ENCODE measurements at regions not wholly inside any gene's neighbourhood (a gene's known extent, or its start where the extent isn't known, plus 50 kb on each side); places are given as distances from the start of the nearest gene placed in this dataset.

DNA sequence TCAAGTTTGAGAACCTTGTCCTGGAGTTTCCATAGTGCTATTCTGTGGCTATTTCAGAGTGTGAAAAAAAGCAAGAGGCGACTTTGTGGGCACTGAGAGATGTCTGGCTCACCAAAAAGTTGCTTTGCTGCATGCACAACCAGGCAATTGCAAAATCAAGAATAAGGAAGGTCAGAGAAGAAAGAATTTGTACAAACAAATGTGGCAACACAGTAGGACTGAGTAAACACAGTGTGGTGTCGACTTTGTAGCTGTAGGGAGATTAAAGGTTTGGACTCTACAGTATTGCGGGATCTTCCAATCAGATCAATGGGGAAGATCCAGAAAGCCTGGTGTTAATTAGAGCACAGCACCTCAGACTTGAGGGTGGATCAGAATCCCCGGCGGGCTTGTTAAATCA lies 88.1 kb upstream of the PLPP4 start:
- TF ChIP-seq, protein P1, sequence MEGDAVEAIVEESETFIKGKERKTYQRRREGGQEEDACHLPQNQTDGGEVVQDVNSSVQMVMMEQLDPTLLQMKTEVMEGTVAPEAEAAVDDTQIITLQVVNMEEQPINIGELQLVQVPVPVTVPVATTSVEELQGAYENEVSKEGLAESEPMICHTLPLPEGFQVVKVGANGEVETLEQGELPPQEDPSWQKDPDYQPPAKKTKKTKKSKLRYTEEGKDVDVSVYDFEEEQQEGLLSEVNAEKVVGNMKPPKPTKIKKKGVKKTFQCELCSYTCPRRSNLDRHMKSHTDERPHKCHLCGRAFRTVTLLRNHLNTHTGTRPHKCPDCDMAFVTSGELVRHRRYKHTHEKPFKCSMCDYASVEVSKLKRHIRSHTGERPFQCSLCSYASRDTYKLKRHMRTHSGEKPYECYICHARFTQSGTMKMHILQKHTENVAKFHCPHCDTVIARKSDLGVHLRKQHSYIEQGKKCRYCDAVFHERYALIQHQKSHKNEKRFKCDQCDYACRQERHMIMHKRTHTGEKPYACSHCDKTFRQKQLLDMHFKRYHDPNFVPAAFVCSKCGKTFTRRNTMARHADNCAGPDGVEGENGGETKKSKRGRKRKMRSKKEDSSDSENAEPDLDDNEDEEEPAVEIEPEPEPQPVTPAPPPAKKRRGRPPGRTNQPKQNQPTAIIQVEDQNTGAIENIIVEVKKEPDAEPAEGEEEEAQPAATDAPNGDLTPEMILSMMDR (IDR thresholded peaks at IDR 0.05): no peak
- no peak for TF ChIP-seq POLR2A (IDR thresholded peaks at IDR 0.05)

All from right lobe of liver (tissue), 4 donors.